ENCODE measurements at regions not wholly inside any gene's neighbourhood (a gene's known extent, or its start where the extent isn't known, plus 50 kb on each side); places are given as distances from the start of the nearest gene placed in this dataset.

- no peak for TF ChIP-seq CTCF (IDR thresholded peaks at IDR 0.05; ENCODE audit: low read depth, low read length)
- in situ Hi-C loops (cut with HindIII; ENCODE audit: low sequenced_read_pairs) = no loop called here
- H3K4me3 ChIP-seq (ENCODE audit: low read depth, low read length) = no peak overlapping the region
- DNase-seq (ENCODE audit: low read depth, low spot score) = no peak
These were observed 82.9 kb upstream of the VASH1 start for GRCh38 chr14:76678244-76678800.

- in situ Hi-C loops (cut with HindIII; ENCODE audit: low sequenced_read_pairs) = no loop called here
- TF ChIP-seq CTCF (IDR thresholded peaks at IDR 0.05; ENCODE audit: low read depth, low read length) = no peak
- no peak for DNase-seq (ENCODE audit: low read depth, low spot score)
- no peak overlapping the region for H3K4me3 ChIP-seq (ENCODE audit: low read depth, low read length)
These were observed 78.9 kb upstream of the VASH1 start for GRCh38 chr14:76682367-76682766.

- H3K4me3 ChIP-seq (ENCODE audit: low read depth, low read length) = no peak overlapping the region
- in situ Hi-C loops (cut with HindIII; ENCODE audit: low sequenced_read_pairs) = no loop called here
- no peak for DNase-seq (ENCODE audit: low read depth, low spot score)
- TF ChIP-seq CTCF (IDR thresholded peaks at IDR 0.05; ENCODE audit: low read depth, low read length) = no peak
These were observed 74.6 kb upstream of the VASH1 start for GRCh38 chr14:76686646-76687045.

GRCh38 chr14:76687611-76688382, 73.5 kb upstream of the VASH1 start:
- TF ChIP-seq CTCF (IDR thresholded peaks at IDR 0.05; ENCODE audit: low read depth, low read length) = no peak
- in situ Hi-C loops (cut with HindIII; ENCODE audit: low sequenced_read_pairs) = no loop called here
- peak; percentile 30 for DNase-seq (ENCODE audit: low read depth, low spot score)
- no peak overlapping the region for H3K4me3 ChIP-seq (ENCODE audit: low read depth, low read length)

GRCh38 chr14:76688383-76688671, 72.9 kb upstream of the VASH1 start:
- in situ Hi-C loops (cut with HindIII; ENCODE audit: low sequenced_read_pairs) = no loop called here
- no peak overlapping the region for H3K4me3 ChIP-seq (ENCODE audit: low read depth, low read length)
- no peak for DNase-seq (ENCODE audit: low read depth, low spot score)
- no peak for TF ChIP-seq CTCF (IDR thresholded peaks at IDR 0.05; ENCODE audit: low read depth, low read length)

- in situ Hi-C loops (cut with HindIII; ENCODE audit: low sequenced_read_pairs) = no loop called here
- DNase-seq (ENCODE audit: low read depth, low spot score) = no peak
- TF ChIP-seq CTCF (IDR thresholded peaks at IDR 0.05; ENCODE audit: low read depth, low read length) = no peak
- no peak overlapping the region for H3K4me3 ChIP-seq (ENCODE audit: low read depth, low read length)
These were observed 70.7 kb upstream of the VASH1 start for GRCh38 chr14:76690502-76691105.
